Activated CD8-positive, alpha-beta memory T cell treated with anti-CD3 and anti-CD28 coated beads, Interleukin-2, amount 10 ng/mL, durations not matched to agents 7 days and 5 days (primary cell): ENCODE measurements at regions not wholly inside any gene's neighbourhood (a gene's known extent, or its start where the extent isn't known, plus 50 kb on each side); places are given as distances from the start of the nearest gene placed in this dataset.
"Not testable (repeated sequence)": the region's sequence is repeated elsewhere in the genome, so short reads cannot be mapped to it uniquely, and the experiment has no call there.

Experiments used
- ATAC-seq: fragments of 150-1000 bp; cut with Tn5 transposase; one replicate; pipeline ENCODE4 v1.10.0; 2021; ENCODE audit warnings: moderate library complexity
- CTCF ChIA-PET: fragments of 350-600 bp; sonication (Branson Sonifier 250); formaldehyde crosslinking; loops from one replicate; lab custom pipeline; 2021; ENCODE audit warnings: antibody characterized with exemption; lab: Charles Lee
- DNase-seq: peaks from one replicate; pipeline ENCODE4 v3.0.0-alpha.2; 2020
- H3K27ac Mint-ChIP-seq: one replicate; pipeline ENCODE4 v1.8.0; 2021; ENCODE audit warnings: mild to moderate bottlenecking, mixed read lengths
- H3K27me3 Mint-ChIP-seq: one replicate; pipeline ENCODE4 v1.8.0; 2021; ENCODE audit warnings: mixed read lengths
- H3K36me3 Mint-ChIP-seq: one replicate; pipeline ENCODE4 v1.8.0; 2021; ENCODE audit warnings: mild to moderate bottlenecking, mixed read lengths
- H3K4me1 Mint-ChIP-seq: one replicate; pipeline ENCODE4 v1.8.0; 2021; ENCODE audit warnings: mixed read lengths
- H3K4me3 Mint-ChIP-seq: one replicate; pipeline ENCODE4 v1.8.0; 2021; ENCODE audit warnings: mild to moderate bottlenecking, moderate library complexity, mixed read lengths
- H3K9me3 Mint-ChIP-seq: one replicate; pipeline ENCODE4 v1.8.0; 2022; ENCODE audit warnings: low read depth, mixed read lengths

GRCh38 chr6:57815826-57816225, 498.4 kb downstream of the PRIM2 start:
- H3K36me3 Mint-ChIP-seq, DNase-seq, H3K27ac Mint-ChIP-seq, ATAC-seq, H3K4me3 Mint-ChIP-seq, H3K27me3 Mint-ChIP-seq, H3K4me1 Mint-ChIP-seq, CTCF ChIA-PET, H3K9me3 Mint-ChIP-seq: not testable (repeated sequence)

- H3K36me3 Mint-ChIP-seq, ATAC-seq, H3K27ac Mint-ChIP-seq, H3K4me1 Mint-ChIP-seq, H3K9me3 Mint-ChIP-seq, DNase-seq, H3K4me3 Mint-ChIP-seq, CTCF ChIA-PET: not testable (repeated sequence)
- H3K27me3 Mint-ChIP-seq, result peaks cover 16% of the 10 kb centered on the region
Measured at GRCh38 chr6:57821325-57821724, 503.9 kb downstream of the PRIM2 start.

GRCh38 chr6:57822448-57822847, 505.0 kb downstream of the PRIM2 start:
- CTCF ChIA-PET, DNase-seq, H3K4me3 Mint-ChIP-seq, H3K36me3 Mint-ChIP-seq, H3K4me1 Mint-ChIP-seq, ATAC-seq, H3K27ac Mint-ChIP-seq, H3K9me3 Mint-ChIP-seq: not testable (repeated sequence)
- peaks cover 16% of the 10 kb centered on the region for H3K27me3 Mint-ChIP-seq

- no peaks in the 10 kb centered on the region for H3K4me1 Mint-ChIP-seq
- no peak overlapping the region for H3K27ac Mint-ChIP-seq
- CTCF ChIA-PET, result no interaction called here
- DNase-seq (no peak), ATAC-seq (no peak)
- no peak overlapping the region for H3K4me3 Mint-ChIP-seq
- no peaks in the 10 kb centered on the region for H3K36me3 Mint-ChIP-seq
- H3K9me3 Mint-ChIP-seq, result no peaks in the 10 kb centered on the region
- peaks cover 16% of the 10 kb centered on the region for H3K27me3 Mint-ChIP-seq
Measured at GRCh38 chr6:57822896-57823358, 505.5 kb downstream of the PRIM2 start.

- H3K4me3 Mint-ChIP-seq, DNase-seq, H3K4me1 Mint-ChIP-seq, CTCF ChIA-PET, H3K27me3 Mint-ChIP-seq, H3K27ac Mint-ChIP-seq, ATAC-seq, H3K36me3 Mint-ChIP-seq, H3K9me3 Mint-ChIP-seq: not testable (repeated sequence)
Measured at GRCh38 chr6:57837622-57838209, 520.3 kb downstream of the PRIM2 start.

GRCh38 chr6:57841551-57841950, 524.1 kb downstream of the PRIM2 start:
- H3K4me3 Mint-ChIP-seq, H3K27me3 Mint-ChIP-seq, H3K4me1 Mint-ChIP-seq, ATAC-seq, H3K27ac Mint-ChIP-seq, DNase-seq, H3K36me3 Mint-ChIP-seq, CTCF ChIA-PET, H3K9me3 Mint-ChIP-seq: not testable (repeated sequence)

- ATAC-seq, CTCF ChIA-PET: not testable (repeated sequence)
Measured at GRCh38 chr6:57853745-57854407, 536.4 kb downstream of the PRIM2 start.

GRCh38 chr6:57860481-57861315, 543.3 kb downstream of the PRIM2 start:
- H3K4me3 Mint-ChIP-seq, H3K36me3 Mint-ChIP-seq, H3K4me1 Mint-ChIP-seq, H3K27me3 Mint-ChIP-seq, H3K27ac Mint-ChIP-seq, CTCF ChIA-PET, H3K9me3 Mint-ChIP-seq, DNase-seq, ATAC-seq: not testable (repeated sequence)

More at GRCh38 chr6:57853745-57854407, 536.4 kb downstream of the PRIM2 start:
- H3K27me3 Mint-ChIP-seq, result peaks cover 12% of the 10 kb centered on the region
- not testable (repeated sequence) for H3K4me1 Mint-ChIP-seq, H3K9me3 Mint-ChIP-seq, DNase-seq, H3K36me3 Mint-ChIP-seq, H3K4me3 Mint-ChIP-seq, H3K27ac Mint-ChIP-seq

GRCh38 chr6:57870083-57870482, 552.7 kb downstream of the PRIM2 start:
- H3K27ac Mint-ChIP-seq, ATAC-seq, H3K4me3 Mint-ChIP-seq, H3K27me3 Mint-ChIP-seq, H3K36me3 Mint-ChIP-seq, DNase-seq, CTCF ChIA-PET, H3K4me1 Mint-ChIP-seq, H3K9me3 Mint-ChIP-seq: not testable (repeated sequence)

- ATAC-seq, H3K27ac Mint-ChIP-seq: not testable (repeated sequence)
Measured at GRCh38 chr6:57873424-57873823, 556.0 kb downstream of the PRIM2 start.

GRCh38 chr6:57876659-57877058, 559.2 kb downstream of the PRIM2 start:
- DNase-seq, H3K4me3 Mint-ChIP-seq, H3K36me3 Mint-ChIP-seq, CTCF ChIA-PET, H3K9me3 Mint-ChIP-seq, H3K27me3 Mint-ChIP-seq, H3K4me1 Mint-ChIP-seq, H3K27ac Mint-ChIP-seq, ATAC-seq: not testable (repeated sequence)

More at GRCh38 chr6:57873424-57873823, 556.0 kb downstream of the PRIM2 start:
- H3K9me3 Mint-ChIP-seq, H3K4me1 Mint-ChIP-seq, H3K4me3 Mint-ChIP-seq, CTCF ChIA-PET, DNase-seq, H3K36me3 Mint-ChIP-seq, H3K27me3 Mint-ChIP-seq: not testable (repeated sequence)

GRCh38 chr6:57877729-57878128, 560.3 kb downstream of the PRIM2 start:
- H3K9me3 Mint-ChIP-seq, H3K27ac Mint-ChIP-seq, H3K27me3 Mint-ChIP-seq, CTCF ChIA-PET, ATAC-seq, H3K4me3 Mint-ChIP-seq, H3K4me1 Mint-ChIP-seq, DNase-seq, H3K36me3 Mint-ChIP-seq: not testable (repeated sequence)

GRCh38 chr6:57878792-57879191, 561.4 kb downstream of the PRIM2 start:
- ATAC-seq, H3K36me3 Mint-ChIP-seq, CTCF ChIA-PET, H3K4me1 Mint-ChIP-seq, H3K27ac Mint-ChIP-seq, H3K9me3 Mint-ChIP-seq, H3K27me3 Mint-ChIP-seq, DNase-seq, H3K4me3 Mint-ChIP-seq: not testable (repeated sequence)
